GF-D8 (cell line): ENCODE measurements at regions not wholly inside any gene's neighbourhood (a gene's known extent, or its start where the extent isn't known, plus 50 kb on each side); places are given as distances from the start of the nearest gene placed in this dataset.

Source experiments
- DNase-seq: peaks from one replicate; lab custom pipeline; 2025; lab: John Stamatoyannopoulos, UW

GRCh38 chr2:220916931-220917330 lies 655.2 kb downstream of the EPHA4 start:
- DNase-seq = no peak

DNA sequence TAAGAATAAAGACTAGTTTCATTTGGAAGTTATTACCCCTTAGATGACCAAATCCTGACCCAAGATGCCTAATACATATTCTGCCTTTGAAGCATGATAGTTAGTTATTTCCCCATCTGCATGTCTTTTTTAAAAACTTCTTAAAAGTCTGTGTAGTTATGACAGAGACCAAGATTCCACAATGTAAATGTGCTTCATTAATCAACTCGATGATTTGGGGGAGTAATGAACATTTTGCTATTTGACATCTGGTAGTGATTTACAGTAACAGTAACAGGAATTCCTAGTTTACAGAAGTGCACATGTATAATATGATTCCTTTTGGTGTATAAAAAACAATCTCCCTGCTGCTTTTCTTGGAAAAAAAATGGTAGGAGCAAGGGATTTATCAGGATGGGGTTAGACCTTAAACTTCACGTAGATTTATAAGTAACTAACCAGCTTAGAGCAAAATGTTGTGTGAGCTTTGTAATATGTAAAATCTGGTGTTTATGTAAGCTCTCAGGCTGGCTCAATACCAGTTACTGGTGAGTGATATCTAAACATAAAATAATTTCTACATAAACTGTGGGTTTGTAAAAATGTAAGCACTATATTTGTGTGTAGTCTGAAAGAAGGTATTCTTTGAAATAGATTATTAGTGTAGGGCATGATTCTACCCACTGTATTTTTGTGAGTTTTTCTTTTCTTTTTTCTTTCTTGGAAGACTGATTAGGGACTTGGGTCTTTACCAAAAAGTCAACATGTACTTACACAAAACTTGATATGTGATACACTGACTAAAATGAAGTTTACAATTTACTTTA lies 641.6 kb downstream of the EPHA4 start:
- no peak for DNase-seq

DNA sequence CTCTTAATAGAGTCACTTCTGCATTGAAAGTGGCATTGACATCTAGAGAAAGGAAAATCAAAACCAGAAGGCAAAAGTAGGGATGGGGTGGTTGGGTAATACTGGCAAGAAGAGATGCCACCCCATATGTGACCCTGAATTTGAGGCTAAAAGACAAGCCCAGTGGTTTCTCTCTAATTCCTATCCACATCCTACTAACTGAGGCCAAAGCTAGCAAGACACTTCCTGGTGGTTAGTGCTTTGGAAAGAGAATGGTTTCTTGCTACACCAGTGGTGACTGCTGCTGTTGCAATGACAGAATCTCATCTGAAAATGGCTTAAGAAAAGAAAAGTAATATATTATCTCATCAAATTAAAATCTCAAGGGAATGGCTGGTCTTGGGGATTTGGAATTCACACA lies 640.6 kb downstream of the EPHA4 start:
- no peak for DNase-seq

DNA sequence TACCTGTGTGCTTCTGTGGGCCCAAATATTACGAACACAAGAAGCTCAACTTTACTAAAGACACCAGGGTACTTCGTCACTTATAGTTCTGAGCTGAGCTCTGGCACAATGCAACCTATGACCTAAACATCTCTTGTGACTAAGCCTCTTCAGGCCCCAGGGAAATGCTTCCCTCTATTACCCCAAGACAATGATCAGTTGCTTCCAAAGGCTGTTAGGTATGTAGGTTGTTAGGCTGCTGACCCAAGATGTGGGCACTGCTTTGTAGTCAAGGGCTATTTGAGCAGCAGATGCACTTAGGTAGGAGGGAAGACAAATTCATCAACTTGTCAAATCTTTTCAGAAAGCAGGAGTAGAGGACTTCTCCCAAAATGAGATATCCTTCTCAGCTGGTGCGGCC lies 640.1 kb downstream of the EPHA4 start:
- no peak for DNase-seq

DNA sequence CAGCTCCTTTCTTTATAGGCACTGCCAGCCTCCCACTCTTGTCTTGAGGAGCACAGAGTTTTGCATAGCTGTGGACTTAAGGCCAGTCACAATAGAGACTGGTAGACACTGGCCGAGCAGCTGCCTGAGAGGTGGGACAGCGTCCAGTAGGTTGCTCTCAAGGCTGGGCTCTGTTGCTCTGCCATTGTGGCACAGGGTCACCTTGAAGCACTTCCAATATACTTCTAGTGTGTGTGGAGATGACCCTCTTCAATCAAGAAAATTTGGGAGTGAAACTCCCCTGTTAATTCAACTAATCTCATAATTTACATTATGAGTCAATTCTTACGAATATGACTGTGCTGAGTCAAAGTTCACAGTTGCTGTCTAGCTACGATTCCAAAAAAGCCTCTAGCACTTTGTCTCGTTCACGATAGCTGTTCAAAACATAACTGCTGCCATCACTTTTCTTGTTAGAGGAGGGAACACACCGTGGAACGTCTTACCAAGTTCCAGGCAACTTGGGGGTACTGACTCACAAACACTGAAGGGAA lies 636.2 kb downstream of the EPHA4 start:
- no peak for DNase-seq

DNA sequence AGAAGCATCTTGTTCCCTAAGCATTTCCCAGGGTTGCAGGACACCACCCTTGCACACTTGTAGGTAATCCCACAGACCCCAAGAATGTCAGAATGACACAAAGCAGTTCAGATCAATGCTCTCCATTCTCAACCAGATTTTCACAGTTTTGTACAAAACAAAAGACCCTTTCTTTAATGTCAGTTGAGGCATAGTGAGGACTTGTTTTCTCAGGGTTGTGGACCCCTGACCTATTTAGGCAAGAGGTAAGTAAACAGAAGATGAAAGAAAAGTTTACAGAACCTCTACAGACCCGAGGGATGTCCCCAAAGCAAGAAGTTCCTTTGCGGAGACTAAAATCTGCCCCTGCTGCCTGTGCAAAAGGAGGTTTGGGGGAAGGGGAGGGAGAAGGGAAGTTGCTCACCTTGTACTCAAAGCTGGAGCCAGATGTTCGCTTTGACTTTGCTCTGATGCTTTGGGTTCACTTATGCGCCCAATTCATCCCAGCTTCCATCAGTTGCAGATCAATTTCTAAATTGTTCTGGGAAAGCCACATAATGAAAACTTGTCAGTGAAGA lies 635.4 kb downstream of the EPHA4 start:
- no peak for DNase-seq

DNA sequence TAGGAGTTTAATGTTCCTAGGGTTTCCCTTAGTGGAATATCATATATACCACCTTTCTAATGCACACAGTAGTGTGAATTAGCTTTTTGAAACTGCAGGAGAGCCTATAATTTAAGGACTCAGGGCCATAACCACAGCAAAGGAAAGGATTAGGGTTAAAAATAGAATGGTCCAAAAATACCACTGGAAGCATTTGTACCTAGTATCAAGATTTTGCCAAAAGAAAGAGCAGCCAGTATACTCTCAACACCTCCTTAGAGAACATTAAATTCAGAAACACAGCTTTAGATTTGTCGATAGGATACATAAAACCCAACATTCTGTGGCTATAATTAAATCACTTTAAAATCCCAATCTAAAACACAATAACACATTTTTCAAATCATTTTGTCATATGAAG lies 634.9 kb downstream of the EPHA4 start:
- DNase-seq = no peak

DNA sequence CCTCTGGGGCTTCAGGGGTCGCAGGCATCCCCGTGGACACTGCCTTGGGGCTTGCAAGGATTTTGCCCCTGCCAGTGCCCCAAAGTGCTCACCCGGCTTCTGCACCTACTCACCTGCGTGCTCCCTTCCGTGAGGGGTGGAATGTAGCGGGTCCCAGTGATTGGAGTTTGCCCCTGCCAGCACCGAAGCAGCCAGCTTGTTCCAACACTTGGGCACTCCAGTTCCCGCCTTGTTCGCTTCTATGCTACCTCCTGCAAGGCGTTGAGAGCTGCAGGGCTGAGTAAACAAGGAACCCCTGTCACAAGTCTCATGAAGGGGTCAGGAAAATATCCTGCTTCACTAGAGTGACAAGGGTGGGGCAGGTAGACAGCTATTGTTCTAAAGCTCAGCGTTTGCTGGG lies 631.5 kb downstream of the EPHA4 start:
- DNase-seq = no peak

DNA sequence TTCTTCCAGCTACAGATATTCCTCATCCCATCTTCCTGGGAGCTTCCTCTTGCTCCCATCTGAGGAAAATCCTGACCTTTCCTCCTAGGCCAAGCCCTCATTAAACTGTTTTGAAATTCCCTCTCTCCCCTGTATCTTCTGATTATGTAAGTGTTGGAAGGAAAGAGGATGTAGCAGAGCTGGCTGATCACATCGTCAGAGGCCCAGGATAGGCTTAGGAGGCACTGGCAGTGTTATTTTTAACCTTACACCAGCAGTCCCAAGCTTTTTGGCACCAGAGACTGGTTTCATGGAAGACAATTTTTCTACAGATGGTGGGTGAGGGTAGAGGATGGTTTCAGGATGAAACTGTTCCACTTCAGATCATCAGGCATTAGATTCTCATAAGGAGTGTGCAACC lies 630.4 kb downstream of the EPHA4 start:
- no peak for DNase-seq

GRCh38 chr2:220946552-220946951 lies 625.6 kb downstream of the EPHA4 start:
- DNase-seq = no peak

DNA sequence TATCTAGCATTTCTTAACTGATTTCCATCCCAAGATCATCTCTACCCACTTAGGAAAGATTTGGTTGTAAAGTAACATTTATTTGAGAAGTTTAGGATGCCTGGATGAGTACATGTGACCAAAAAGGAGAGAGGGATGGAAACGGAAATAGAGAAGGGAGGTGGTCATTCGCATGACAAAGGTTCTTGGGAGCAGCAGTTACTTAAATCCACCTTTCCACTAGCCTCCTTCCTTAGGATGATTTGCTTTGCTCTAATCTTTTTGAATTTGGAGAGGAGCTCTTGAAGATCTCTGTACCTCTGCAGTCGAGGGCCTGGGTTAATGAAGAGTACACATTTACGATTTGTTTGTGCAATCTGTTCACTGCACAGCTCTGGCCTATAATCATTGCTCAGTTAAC lies 623.5 kb downstream of the EPHA4 start:
- no peak for DNase-seq

DNA sequence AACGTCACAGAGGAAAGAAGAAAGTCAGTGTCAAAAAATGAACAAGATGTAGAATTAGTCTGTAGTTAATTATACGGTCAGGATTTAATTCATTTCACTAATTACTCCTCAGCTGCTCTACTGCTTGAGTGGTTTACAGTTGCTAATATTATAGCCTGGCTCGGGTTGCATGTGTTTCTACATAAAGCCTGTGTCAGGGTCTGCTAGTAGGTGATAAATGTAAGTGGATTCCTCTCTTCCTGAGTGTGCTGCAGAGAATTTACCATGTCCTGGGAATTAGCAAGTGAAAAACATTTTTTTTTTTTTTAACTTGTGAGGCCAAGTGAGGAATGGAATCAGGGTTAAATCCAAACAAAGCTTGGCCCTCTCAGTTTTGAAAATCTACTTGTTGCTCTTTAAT lies 622.6 kb downstream of the EPHA4 start:
- no peak for DNase-seq

- no peak for DNase-seq
Observed at GRCh38 chr2:220955776-220956175, 616.3 kb downstream of the EPHA4 start.

DNA sequence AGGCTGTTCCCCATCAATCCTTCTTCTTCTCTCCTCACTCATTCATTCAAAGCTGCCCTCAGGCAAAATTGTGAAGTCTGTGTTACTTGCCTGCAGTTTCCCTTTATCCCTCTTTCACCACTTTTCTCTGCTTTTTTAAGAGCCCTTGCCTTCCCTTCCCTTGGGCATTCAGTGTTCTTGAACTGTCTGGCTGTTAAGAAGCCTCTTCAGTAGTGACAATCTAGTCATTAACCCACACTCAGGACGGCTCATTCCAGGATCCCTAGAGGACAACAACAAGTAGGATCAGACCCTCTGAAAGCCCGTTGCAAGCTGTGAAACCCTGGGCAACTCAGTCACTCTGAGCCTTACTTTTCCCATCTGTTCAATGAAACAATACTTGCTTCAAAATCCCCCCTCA lies 615.7 kb downstream of the EPHA4 start:
- DNase-seq = no peak

DNA sequence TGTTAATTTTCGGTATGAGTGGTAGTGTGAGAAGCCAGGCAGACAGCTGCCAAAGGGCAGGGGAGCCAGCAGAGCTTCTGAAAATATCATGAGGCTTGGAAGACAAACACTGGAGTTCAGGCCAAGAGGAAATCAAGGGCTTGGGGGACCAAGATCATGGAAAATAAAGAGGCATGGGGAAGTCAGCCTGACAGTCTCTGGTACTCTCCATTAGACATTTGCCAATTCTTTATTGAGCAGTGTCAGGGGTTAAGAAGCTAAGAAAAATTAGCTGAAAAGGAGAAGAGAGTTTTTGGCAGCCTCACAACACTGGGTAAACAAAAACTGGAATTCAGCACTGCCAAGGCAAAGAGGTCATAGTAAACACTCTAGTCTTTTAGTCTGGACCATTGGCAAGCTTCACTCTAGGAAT lies 612.7 kb downstream of the EPHA4 start:
- no peak for DNase-seq

- no peak for DNase-seq
Observed at GRCh38 chr2:220961143-220961860, 610.8 kb downstream of the EPHA4 start.

- no peak for DNase-seq
Observed at GRCh38 chr2:220962556-220962955, 609.5 kb downstream of the EPHA4 start.

DNA sequence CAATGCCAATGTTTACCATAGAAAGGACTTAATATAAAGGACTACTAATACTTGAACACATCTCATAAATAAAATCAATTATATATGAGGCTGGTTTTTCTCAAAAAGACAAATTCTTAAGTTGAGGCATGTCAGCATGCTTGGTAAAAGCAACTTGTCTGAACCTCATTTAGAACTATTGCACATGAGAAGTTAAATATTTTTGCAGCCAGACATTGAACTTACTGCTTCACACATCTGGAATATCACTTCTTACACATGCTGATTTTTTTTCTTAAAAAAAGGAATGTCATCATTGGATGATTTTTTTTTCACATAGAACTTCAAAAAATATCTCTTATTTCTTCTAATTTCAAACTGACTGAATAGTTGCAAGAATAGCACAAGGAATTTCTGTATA lies 609.0 kb downstream of the EPHA4 start:
- DNase-seq = no peak

DNA sequence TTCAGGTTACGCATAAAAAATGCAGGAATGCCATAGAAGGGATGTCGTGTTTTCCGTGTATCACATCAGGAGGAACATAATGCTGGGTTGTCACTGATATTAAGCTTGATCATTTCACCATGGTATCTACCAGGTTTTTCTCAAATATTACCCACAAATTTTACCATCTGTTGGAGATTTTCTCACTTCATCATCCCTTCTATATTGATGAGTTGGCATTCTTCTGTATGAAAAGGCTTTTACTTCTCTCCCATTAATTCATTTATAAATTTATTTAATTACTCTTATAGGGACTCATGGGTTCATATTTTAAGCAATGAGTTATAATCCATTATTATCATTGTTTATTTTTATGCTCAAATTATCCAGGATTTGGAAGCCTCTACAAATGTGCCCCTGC lies 608.2 kb downstream of the EPHA4 start:
- DNase-seq = no peak

- no peak for DNase-seq
Observed at GRCh38 chr2:220966636-220967035, 605.5 kb downstream of the EPHA4 start.

DNA sequence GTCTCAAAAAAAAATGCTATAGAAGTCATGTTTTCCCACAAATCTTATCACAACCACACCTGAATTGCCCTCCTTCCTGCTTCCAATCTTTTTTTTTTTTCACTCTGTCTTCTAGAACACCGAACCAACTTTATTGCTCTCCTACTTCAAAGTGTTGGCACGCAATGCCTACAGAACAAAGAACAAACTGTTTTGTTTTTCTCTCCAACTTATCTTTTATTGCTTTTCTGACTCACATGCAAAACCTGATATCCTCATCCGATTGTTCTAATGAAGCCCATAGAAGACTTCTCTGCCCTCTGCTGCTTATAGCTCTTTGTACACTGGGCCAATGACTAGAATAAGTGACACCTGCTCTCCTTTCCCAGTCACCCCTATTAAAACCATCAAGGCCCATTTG lies 602.8 kb downstream of the EPHA4 start:
- DNase-seq = no peak

GRCh38 chr2:220980966-220981675 lies 591.0 kb downstream of the EPHA4 start:
- DNase-seq = no peak
